Skeletal muscle tissue (tissue), 3 donors: ENCODE measurements at regions not wholly inside any gene's neighbourhood (a gene's known extent, or its start where the extent isn't known, plus 50 kb on each side); places are given as distances from the start of the nearest gene placed in this dataset.

Source experiments
- H3K27ac ChIP-seq: one replicate; pipeline ENCODE4 v1.7.0; 2013; ENCODE audit warnings: mild to moderate bottlenecking, low read depth, low read length, inconsistent platforms
- H3K27me3 ChIP-seq, 3 donors: one replicate each; pipeline ENCODE4 v1.7.0; 2013; ENCODE audit warnings: low read length in 3 of 3; ENCODE audit not compliant: control insufficient read depth in 3 of 3, insufficient read depth in 3 of 3
- H3K36me3 ChIP-seq, 3 donors: one replicate each; pipeline ENCODE4 v1.7.0; 2013; ENCODE audit warnings: low read length in 3 of 3; ENCODE audit not compliant: control insufficient read depth in 3 of 3, insufficient read depth in 3 of 3
- H3K4me1 ChIP-seq, 3 donors: one replicate each; pipeline ENCODE4 v1.7.0; 2013; ENCODE audit warnings: low read length in 3 of 3, mild to moderate bottlenecking in 3 of 3; ENCODE audit not compliant: control insufficient read depth in 3 of 3, insufficient read depth in 3 of 3
- H3K4me3 ChIP-seq, 3 donors: one replicate each; pipeline ENCODE4 v1.7.0; 2013; ENCODE audit warnings: low read length in 3 of 3
- H3K9ac ChIP-seq, 3 donors: one replicate each; pipeline ENCODE4 v1.7.0; 2013; ENCODE audit warnings: low read length in 3 of 3, mild to moderate bottlenecking in 3 of 3, moderate library complexity in 2 of 3, low read depth in 1 of 3
- H3K9me3 ChIP-seq, 3 donors: one replicate each; pipeline ENCODE4 v1.7.0; 2013; ENCODE audit warnings: low read length in 3 of 3; ENCODE audit not compliant: control insufficient read depth in 3 of 3
- donor health status: Osteomylitis.

- H3K4me3 ChIP-seq, result no peak overlapping the region
- no peaks in the 10 kb centered on the region for H3K4me1 ChIP-seq
- no peak overlapping the region for H3K27ac ChIP-seq
- H3K9me3 ChIP-seq, result no peaks in the 10 kb centered on the region
- H3K9ac ChIP-seq, result no peak overlapping the region
- H3K36me3 ChIP-seq, result no peaks in the 10 kb centered on the region
- no peaks in the 10 kb centered on the region for H3K27me3 ChIP-seq
Observed at GRCh38 chr10:63887600-63888370, 366.6 kb downstream of the REEP3 start.

DNA sequence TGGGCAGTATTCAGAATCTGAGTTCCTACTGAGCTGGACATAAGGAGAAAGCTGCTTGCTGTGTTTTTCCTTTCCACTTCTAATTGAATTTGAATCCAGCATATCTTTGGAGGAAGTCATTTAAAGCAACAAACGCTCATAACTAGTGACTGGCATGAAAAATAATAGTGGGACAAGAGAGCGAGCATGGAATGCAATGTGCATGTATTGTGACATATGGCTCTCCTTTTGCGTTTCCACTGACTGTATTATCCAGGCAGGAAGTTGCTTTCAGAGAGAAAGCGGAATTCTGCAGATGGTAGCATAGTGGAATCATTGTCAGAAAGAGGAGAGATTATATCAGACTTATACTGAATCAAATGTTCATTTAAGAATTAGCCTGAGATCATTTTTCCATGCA lies 368.6 kb downstream of the REEP3 start:
- H3K9ac ChIP-seq, result no peak overlapping the region
- H3K9me3 ChIP-seq, result no peaks in the 10 kb centered on the region
- no peaks in the 10 kb centered on the region for H3K4me1 ChIP-seq
- no peak overlapping the region for H3K27ac ChIP-seq
- no peaks in the 10 kb centered on the region for H3K27me3 ChIP-seq
- no peak overlapping the region for H3K4me3 ChIP-seq
- H3K36me3 ChIP-seq, result no peaks in the 10 kb centered on the region

GRCh38 chr10:63896992-63897391 lies 375.8 kb downstream of the REEP3 start:
- no peak overlapping the region for H3K4me3 ChIP-seq
- H3K27me3 ChIP-seq, result no peaks in the 10 kb centered on the region
- no peaks in the 10 kb centered on the region for H3K9me3 ChIP-seq
- no peak overlapping the region for H3K27ac ChIP-seq
- no peak overlapping the region for H3K9ac ChIP-seq
- no peaks in the 10 kb centered on the region for H3K36me3 ChIP-seq
- H3K4me1 ChIP-seq, result peaks cover 0 to 2% (median 2%) of the 10 kb centered on the region in 3 donors

- no peaks in the 10 kb centered on the region for H3K36me3 ChIP-seq
- H3K4me1 ChIP-seq, result peaks cover 0 to 3% (median 2%) of the 10 kb centered on the region in 3 donors
- H3K27ac ChIP-seq, result no peak overlapping the region
- H3K9me3 ChIP-seq, result no peaks in the 10 kb centered on the region
- H3K27me3 ChIP-seq, result no peaks in the 10 kb centered on the region
- no peak overlapping the region for H3K4me3 ChIP-seq
- H3K9ac ChIP-seq, result no peak overlapping the region
Observed at GRCh38 chr10:63899673-63900300, 378.6 kb downstream of the REEP3 start.

DNA sequence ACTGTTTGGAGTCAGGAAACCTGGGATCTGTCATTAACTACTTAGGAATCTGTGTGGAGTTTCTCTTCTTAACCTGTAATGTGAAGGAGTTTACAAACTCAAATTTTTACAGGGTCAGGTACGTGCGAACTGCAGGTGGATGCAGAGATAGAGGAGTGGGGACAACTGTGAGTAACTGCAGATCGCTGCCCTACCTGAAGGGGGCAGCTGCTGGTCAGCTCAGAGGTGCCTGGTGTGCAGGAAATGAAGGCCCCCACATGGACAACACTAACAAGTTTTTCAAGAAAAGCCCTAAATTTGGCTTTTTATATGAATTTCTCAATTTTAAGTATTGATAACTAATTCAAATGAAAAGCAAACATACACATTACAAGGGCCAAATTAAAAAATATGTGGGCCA lies 380.0 kb downstream of the REEP3 start:
- Histone ChIP-seq H3K4me3 (no peak overlapping the region), H3K4me1 (peaks cover 0 to 3% (median 2%) of the 10 kb centered on the region in 3 donors), H3K9me3 (no peaks in the 10 kb centered on the region), H3K27ac (no peak overlapping the region), H3K36me3 (no peaks in the 10 kb centered on the region), H3K9ac (no peak overlapping the region), H3K27me3 (no peaks in the 10 kb centered on the region)

GRCh38 chr10:63901881-63902280 lies 380.7 kb downstream of the REEP3 start:
- Histone ChIP-seq H3K4me3 (no peak overlapping the region), H3K4me1 (peaks cover 0 to 3% (median 2%) of the 10 kb centered on the region in 3 donors), H3K9me3 (no peaks in the 10 kb centered on the region), H3K9ac (no peak overlapping the region), H3K36me3 (no peaks in the 10 kb centered on the region), H3K27me3 (no peaks in the 10 kb centered on the region), H3K27ac (no peak overlapping the region)

DNA sequence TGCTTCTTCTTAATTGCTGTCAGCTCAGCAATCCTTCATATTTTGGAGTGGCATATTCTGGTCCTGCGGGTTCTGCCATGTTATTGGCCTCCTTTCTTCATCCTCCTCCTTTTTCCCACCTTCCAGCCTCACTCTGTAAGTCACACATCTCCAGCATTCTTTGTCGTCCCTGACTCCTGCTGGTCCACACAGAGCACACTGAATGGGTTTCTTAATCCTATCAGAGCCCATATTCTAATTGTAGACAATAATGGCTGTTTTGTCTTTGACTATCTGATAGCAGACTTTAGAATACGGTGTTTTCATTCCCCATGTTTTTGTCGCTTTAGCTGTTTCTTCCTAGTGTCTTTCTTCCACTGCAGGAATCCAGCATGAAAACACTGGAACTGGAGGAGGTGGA lies 389.6 kb downstream of the REEP3 start:
- H3K4me3 ChIP-seq, result no peak overlapping the region
- H3K27ac ChIP-seq, result no peak overlapping the region
- no peaks in the 10 kb centered on the region for H3K36me3 ChIP-seq
- H3K9ac ChIP-seq, result no peak overlapping the region
- H3K9me3 ChIP-seq, result no peaks in the 10 kb centered on the region
- no peaks in the 10 kb centered on the region for H3K4me1 ChIP-seq
- H3K27me3 ChIP-seq, result no peaks in the 10 kb centered on the region

- Histone ChIP-seq H3K9me3 (no peaks in the 10 kb centered on the region), H3K36me3 (no peaks in the 10 kb centered on the region)
Observed at GRCh38 chr10:63915240-63915639, 394.0 kb downstream of the REEP3 start.

DNA sequence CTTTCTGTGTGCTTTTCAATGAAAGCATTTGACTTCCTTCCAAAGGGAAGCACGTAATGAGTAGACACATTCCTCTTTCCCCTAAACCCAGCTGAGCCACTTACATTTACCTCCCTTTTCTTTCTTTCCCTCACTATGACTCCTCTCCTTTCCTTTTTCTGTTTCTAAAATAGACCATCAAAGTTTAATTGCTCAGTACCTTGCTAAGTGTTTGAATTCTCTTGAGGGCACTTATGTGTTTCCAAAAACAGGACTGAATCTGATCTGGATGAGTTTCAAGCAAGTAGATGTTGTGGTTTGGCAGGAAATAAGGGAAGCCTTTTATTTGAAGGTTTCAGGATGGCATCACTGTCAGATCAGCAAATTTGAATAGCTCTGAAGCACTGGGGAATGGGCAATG lies 396.2 kb downstream of the REEP3 start:
- no peaks in the 10 kb centered on the region for H3K36me3 ChIP-seq
- no peaks in the 10 kb centered on the region for H3K27me3 ChIP-seq
- no peak overlapping the region for H3K27ac ChIP-seq
- no peaks in the 10 kb centered on the region for H3K9me3 ChIP-seq
- H3K9ac ChIP-seq, result no peak overlapping the region
- no peaks in the 10 kb centered on the region for H3K4me1 ChIP-seq
- H3K4me3 ChIP-seq, result no peak overlapping the region

More at GRCh38 chr10:63915240-63915639, 394.0 kb downstream of the REEP3 start:
- no peak overlapping the region for H3K27ac ChIP-seq
- H3K9ac ChIP-seq, result no peak overlapping the region
- H3K4me1 ChIP-seq, result no peaks in the 10 kb centered on the region
- H3K27me3 ChIP-seq, result no peaks in the 10 kb centered on the region
- H3K4me3 ChIP-seq, result no peak overlapping the region

- Histone ChIP-seq H3K27ac (no peak overlapping the region), H3K9ac (no peak overlapping the region), H3K9me3 (no peaks in the 10 kb centered on the region), H3K27me3 (no peaks in the 10 kb centered on the region), H3K4me1 (no peaks in the 10 kb centered on the region), H3K4me3 (no peak overlapping the region), H3K36me3 (no peaks in the 10 kb centered on the region)
Observed at GRCh38 chr10:63919575-63920279, 398.5 kb downstream of the REEP3 start.
